Hepatocyte (in vitro differentiated cells): ENCODE measurements at regions not wholly inside any gene's neighbourhood (a gene's known extent, or its start where the extent isn't known, plus 50 kb on each side); places are given as distances from the start of the nearest gene placed in this dataset.

ENCODE experiments used
- DNase-seq: peaks from one replicate; pipeline ENCODE4 v3.0.0-alpha.2; 2016; ENCODE audit warnings: low spot score
- H2AFZ ChIP-seq: fragments of 200-600 bp; sonication (generic); 2 replicates; pipeline ENCODE4 v1.6.0; 2016; ENCODE audit warnings: antibody characterized with exemption, mild to moderate bottlenecking
- H3K27ac ChIP-seq: fragments of 200-600 bp; sonication (generic); 2 replicates; pipeline ENCODE4 v1.5.1; 2016; ENCODE audit warnings: mild to moderate bottlenecking
- H3K27me3 ChIP-seq: fragments of 200-600 bp; sonication (generic); 2 replicates; pipeline ENCODE4 v1.6.1; 2016
- H3K36me3 ChIP-seq: fragments of 200-600 bp; sonication (generic); replicated peaks from 2 replicates; pipeline ENCODE4 v1.5.1; 2016; ENCODE audit warnings: low read depth; ENCODE audit not compliant: insufficient read depth
- H3K4me1 ChIP-seq: fragments of 200-600 bp; sonication (generic); 2 replicates; pipeline ENCODE4 v1.5.1; 2016; ENCODE audit warnings: mild to moderate bottlenecking, moderate library complexity; ENCODE audit not compliant: insufficient read depth
- H3K4me2 ChIP-seq: fragments of 200-600 bp; sonication (generic); 2 replicates; pipeline ENCODE4 v1.6.0; 2016
- H3K4me3 ChIP-seq: fragments of 200-600 bp; sonication (generic); 2 replicates; pipeline ENCODE4 v1.5.1; 2016; ENCODE audit warnings: mild to moderate bottlenecking
- H3K79me2 ChIP-seq: fragments of 200-600 bp; sonication (generic); 2 replicates; pipeline ENCODE4 v1.6.0; 2017; ENCODE audit warnings: mild to moderate bottlenecking
- H3K9me2 ChIP-seq: fragments of 200-600 bp; sonication (generic); replicated peaks from 2 replicates; pipeline ENCODE4 v1.6.0; 2017; ENCODE audit warnings: mild to moderate bottlenecking; ENCODE audit not compliant: insufficient read depth
- H3K9me3 ChIP-seq: fragments of 200-600 bp; sonication (generic); 2 replicates; pipeline ENCODE4 v1.5.1; 2016; ENCODE audit warnings: low read depth, mild to moderate bottlenecking
- H4K20me1 ChIP-seq: fragments of 200-600 bp; sonication (generic); 2 replicates; pipeline ENCODE4 v1.6.0; 2016; ENCODE audit warnings: mild to moderate bottlenecking; ENCODE audit not compliant: insufficient read depth, poor library complexity, severe bottlenecking
- EZH2 ChIP-seq: fragments of 200-600 bp; sonication (generic); IDR thresholded peaks from 2 replicates; pipeline ENCODE4 v1.6.1; 2016; ENCODE audit warnings: antibody characterized with exemption, mild to moderate bottlenecking, borderline replicate concordance
- EZH2phosphoT487 ChIP-seq: fragments of 200-600 bp; sonication (generic); IDR thresholded peaks from one replicate; pipeline ENCODE4 v1.6.1; 2018; ENCODE audit warnings: antibody characterized with exemption, mild to moderate bottlenecking, low read depth, moderate library complexity; ENCODE audit not compliant: unreplicated experiment, severe bottlenecking
- WGBS: methylation state at CpG from one replicate; pipeline ENCODE4 v1.1.6; 2016; ENCODE audit warnings: low lambda C conversion rate; ENCODE audit errors: missing lambda C conversion rate; 5-methylcytosine and 5-hydroxymethylcytosine counted together
- TF ChIP-seq, protein P1 (sequence below): fragments of 200-600 bp; sonication (generic); IDR thresholded peaks from 2 replicates; pipeline ENCODE4 v1.5.1; 2016; ENCODE audit warnings: antibody characterized with exemption, mild to moderate bottlenecking; ENCODE audit not compliant: poor library complexity

GRCh38 chr1:165063181-165063965 lies 293.1 kb downstream of the LMX1A start:
- H2AFZ ChIP-seq, result no peak overlapping the region
- DNase-seq, result no peak
- WGBS, result 63% methylated on average over 6 of the region's 6 CpGs

DNA sequence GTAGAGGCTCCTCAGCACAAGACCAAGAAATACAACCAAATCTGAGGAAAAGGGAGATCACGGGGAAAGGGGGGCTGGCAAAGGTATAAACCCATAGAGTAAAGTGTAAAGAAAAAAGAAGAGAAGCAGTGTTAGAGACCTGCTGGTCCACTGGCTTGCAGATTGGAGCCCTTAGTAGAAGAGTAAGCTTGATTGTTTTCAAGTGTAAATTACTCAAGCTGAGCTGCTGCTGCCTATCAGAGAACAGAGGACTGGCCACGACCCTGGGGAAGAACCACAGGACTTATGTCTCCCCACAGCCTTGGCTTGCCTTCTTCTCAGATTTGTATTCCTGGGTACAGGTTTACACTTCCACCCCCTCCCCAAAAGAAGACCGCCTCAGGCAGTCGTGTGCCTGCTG lies 294.2 kb downstream of the LMX1A start:
- WGBS, result 53% methylated on average over 4 of the region's 4 CpGs
- no peaks in the 10 kb centered on the region for H3K36me3 ChIP-seq
- H3K9me2 ChIP-seq, result no peaks in the 10 kb centered on the region
- H3K9me3 ChIP-seq, result no peaks in the 10 kb centered on the region
- H3K4me2 ChIP-seq, result no peak overlapping the region
- no peak overlapping the region for H2AFZ ChIP-seq
- DNase-seq, result no peak
- no peaks in the 10 kb centered on the region for H4K20me1 ChIP-seq
- H3K27me3 ChIP-seq, result no peaks in the 10 kb centered on the region
- H3K79me2 ChIP-seq, result no peaks in the 10 kb centered on the region
- no peak overlapping the region for H3K4me3 ChIP-seq
- H3K4me1 ChIP-seq, result no peaks in the 10 kb centered on the region
- no peak for TF ChIP-seq EZH2
- TF ChIP-seq, protein P1, sequence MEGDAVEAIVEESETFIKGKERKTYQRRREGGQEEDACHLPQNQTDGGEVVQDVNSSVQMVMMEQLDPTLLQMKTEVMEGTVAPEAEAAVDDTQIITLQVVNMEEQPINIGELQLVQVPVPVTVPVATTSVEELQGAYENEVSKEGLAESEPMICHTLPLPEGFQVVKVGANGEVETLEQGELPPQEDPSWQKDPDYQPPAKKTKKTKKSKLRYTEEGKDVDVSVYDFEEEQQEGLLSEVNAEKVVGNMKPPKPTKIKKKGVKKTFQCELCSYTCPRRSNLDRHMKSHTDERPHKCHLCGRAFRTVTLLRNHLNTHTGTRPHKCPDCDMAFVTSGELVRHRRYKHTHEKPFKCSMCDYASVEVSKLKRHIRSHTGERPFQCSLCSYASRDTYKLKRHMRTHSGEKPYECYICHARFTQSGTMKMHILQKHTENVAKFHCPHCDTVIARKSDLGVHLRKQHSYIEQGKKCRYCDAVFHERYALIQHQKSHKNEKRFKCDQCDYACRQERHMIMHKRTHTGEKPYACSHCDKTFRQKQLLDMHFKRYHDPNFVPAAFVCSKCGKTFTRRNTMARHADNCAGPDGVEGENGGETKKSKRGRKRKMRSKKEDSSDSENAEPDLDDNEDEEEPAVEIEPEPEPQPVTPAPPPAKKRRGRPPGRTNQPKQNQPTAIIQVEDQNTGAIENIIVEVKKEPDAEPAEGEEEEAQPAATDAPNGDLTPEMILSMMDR, result no peak
- no peak for TF ChIP-seq EZH2phosphoT487
- no peak overlapping the region for H3K27ac ChIP-seq

More at GRCh38 chr1:165063181-165063965, 293.1 kb downstream of the LMX1A start:
- no peaks in the 10 kb centered on the region for H3K36me3 ChIP-seq
- H3K27me3 ChIP-seq, result no peaks in the 10 kb centered on the region
- no peak overlapping the region for H3K4me3 ChIP-seq
- H4K20me1 ChIP-seq, result no peaks in the 10 kb centered on the region
- H3K4me1 ChIP-seq, result no peaks in the 10 kb centered on the region
- H3K27ac ChIP-seq, result no peak overlapping the region
- TF ChIP-seq, protein P1, result no peak
- TF ChIP-seq EZH2 (no peak), EZH2phosphoT487 (no peak)
- no peaks in the 10 kb centered on the region for H3K9me2 ChIP-seq
- no peak overlapping the region for H3K4me2 ChIP-seq
- H3K79me2 ChIP-seq, result no peaks in the 10 kb centered on the region
- no peaks in the 10 kb centered on the region for H3K9me3 ChIP-seq

DNA sequence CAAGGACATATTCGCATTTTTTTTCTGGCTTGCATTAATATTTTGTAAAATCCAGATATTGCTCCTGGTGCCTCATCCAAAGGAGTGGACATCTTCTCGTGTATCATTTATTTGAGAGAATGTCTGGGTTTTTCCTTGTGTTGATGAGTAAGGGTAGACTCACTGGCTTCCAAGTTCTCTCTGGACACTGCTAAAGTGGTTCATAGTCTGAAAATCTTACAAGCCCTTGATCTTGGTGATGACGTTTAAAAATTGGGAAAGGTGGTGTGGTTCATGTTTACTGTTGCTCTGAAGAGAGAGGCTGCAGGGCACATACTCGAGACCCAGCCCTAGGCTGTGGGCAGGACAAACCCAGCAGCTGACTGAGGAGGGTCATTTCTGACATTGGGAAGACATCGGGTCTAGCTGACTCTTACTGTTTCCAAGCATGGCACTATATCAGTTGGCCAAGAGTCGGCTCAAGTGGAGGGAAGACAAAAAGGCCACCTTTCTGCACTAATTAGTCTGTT lies 296.2 kb downstream of the LMX1A start:
- Histone ChIP-seq H3K9me3 (no peaks in the 10 kb centered on the region), H3K27me3 (no peaks in the 10 kb centered on the region), H3K27ac (no peak overlapping the region), H3K79me2 (no peaks in the 10 kb centered on the region), H2AFZ (no peak overlapping the region), H3K4me3 (no peak overlapping the region), H3K4me1 (no peaks in the 10 kb centered on the region), H3K9me2 (no peaks in the 10 kb centered on the region), H4K20me1 (no peaks in the 10 kb centered on the region), H3K4me2 (no peak overlapping the region), H3K36me3 (no peaks in the 10 kb centered on the region)
- DNase-seq, result no peak
- TF ChIP-seq, protein P1, result no peak
- no peak for TF ChIP-seq EZH2phosphoT487
- TF ChIP-seq EZH2, result no peak
- WGBS, result 75% methylated on average over 6 of the region's 6 CpGs
